B cell (primary cell): ENCODE measurements at regions not wholly inside any gene's neighbourhood (a gene's known extent, or its start where the extent isn't known, plus 50 kb on each side); places are given as distances from the start of the nearest gene placed in this dataset.

Experiments
- CTCF ChIP-seq: fragments of 200-600 bp; IDR thresholded peaks from one replicate; pipeline ENCODE4 v1.8.0; 2022; ENCODE audit warnings: antibody characterized with exemption, mild to moderate bottlenecking
- EZH2 ChIP-seq: IDR thresholded peaks from 2 replicates; pipeline ENCODE4 v1.6.1; 2012; ENCODE audit warnings: borderline replicate concordance, low read depth, mild to moderate bottlenecking, moderate library complexity, low read length; ENCODE audit not compliant: insufficient read depth, poor library complexity, severe bottlenecking

- no peak for TF ChIP-seq EZH2
- no peak for TF ChIP-seq CTCF
Measured at GRCh38 chr2:117123362-117123761, 691.1 kb upstream of the DDX18 start.
